ENCODE measurements at regions not wholly inside any gene's neighbourhood (a gene's known extent, or its start where the extent isn't known, plus 50 kb on each side); places are given as distances from the start of the nearest gene placed in this dataset.

GRCh38 chr3:193841581-193841980, 248.6 kb downstream of the OPA1 start:
- TF ChIP-seq CTCF (IDR thresholded peaks at IDR 0.05; ENCODE audit: low read depth, low read length) (no peak), POLR2A (IDR thresholded peaks at IDR 0.05; ENCODE audit: extremely low read depth, insufficient read length) (no peak)
